ENCODE measurements at regions not wholly inside any gene's neighbourhood (a gene's known extent, or its start where the extent isn't known, plus 50 kb on each side); places are given as distances from the start of the nearest gene placed in this dataset.

DNA sequence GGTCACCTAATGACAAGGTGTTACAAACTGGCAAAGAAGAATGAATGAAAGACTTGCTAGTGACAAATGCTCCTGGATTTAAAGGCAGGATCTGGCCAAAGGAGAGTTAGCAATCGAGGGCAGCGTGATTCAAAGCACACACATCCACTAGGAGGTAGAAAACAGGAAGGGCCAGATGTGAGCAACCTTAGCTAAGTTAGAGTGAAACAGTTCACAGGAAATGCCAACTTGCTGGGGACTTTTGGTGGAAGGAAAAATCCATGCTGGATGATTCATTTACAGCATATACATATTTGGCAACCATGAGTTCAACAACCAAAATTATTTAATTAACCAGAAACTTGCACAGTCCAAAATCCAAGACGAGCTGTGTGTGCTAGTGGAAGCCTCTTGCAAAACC is 276.9 kb downstream of the PTTG2 start:
- TF ChIP-seq GATA3 (IDR thresholded peaks at IDR 0.05; ENCODE audit: low read depth, low read length) (no peak), GATA2 (IDR thresholded peaks at IDR 0.05; ENCODE audit: low read depth, low read length) (no peak)

DNA sequence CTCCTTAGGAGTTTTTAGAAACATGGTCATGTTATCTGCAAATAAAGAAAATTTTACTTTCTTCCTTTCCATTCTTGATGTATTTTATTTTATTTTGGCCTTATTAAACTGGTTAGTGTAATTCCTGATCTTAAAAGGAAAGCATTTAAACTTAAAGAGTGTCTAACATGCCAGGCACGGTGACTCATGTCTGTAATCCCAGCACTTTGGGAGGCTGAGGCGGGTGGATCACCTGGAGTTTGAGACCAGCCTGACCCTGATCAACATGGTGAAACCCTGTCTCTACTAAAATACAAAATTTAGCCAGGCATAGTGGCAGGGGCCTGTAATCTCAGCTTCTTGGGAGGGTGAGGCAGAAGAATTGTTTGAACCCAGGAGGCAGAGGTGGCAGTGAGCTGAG is 281.3 kb downstream of the PTTG2 start:
- TF ChIP-seq GATA2 (IDR thresholded peaks at IDR 0.05; ENCODE audit: low read depth, low read length), result no peak
- TF ChIP-seq GATA3 (IDR thresholded peaks at IDR 0.05; ENCODE audit: low read depth, low read length), result no peak

DNA sequence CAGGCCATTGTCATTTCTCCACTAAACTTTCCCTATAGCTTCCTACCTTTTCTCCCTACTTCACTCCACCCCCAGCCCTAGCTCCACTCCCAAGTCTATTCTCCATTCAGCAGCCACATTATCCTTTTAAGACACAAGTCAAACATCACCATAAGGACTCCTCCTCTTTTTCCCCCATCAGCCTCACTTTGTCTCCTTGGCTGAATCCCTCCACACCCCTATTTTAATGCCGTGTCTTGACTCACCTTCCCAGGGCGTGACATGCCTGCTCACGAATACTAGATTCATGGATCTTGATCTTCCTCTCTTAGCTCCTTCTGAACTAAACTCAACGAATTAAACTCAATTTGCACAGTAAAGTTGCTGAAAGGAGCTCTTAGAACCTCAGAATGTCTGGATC is 281.9 kb downstream of the PTTG2 start:
- TF ChIP-seq GATA2 (IDR thresholded peaks at IDR 0.05; ENCODE audit: low read depth, low read length) (no peak), GATA3 (IDR thresholded peaks at IDR 0.05; ENCODE audit: low read depth, low read length) (no peak)

DNA sequence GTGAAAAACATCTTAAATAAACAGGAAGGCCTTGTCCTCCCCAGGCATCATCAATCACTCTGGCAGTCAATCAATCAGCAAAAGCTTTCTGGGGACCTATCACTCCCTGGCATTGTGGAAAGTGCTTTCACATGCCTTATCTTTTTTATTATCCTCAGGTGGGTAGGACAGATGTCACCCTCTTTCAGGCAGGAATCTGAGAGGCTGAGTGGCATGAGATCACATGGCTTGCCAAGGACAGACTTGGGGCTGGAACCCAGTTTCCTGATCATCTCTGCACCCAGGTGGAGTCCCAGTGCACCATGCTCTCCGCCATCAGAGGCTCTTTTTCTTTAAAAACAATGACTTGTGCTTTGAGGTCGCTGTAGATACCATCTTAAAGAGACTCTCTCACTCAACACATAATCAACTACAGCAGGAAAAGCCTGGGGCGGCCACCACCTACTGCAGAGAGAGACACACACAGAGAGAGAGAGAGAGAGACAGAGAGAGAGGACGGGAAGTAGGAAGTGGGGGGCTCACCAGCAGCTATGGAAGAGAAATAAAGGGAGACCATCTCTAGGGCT is 282.7 kb downstream of the PTTG2 start:
- TF ChIP-seq GATA2 (IDR thresholded peaks at IDR 0.05; ENCODE audit: low read depth, low read length), result no peak
- no peak for TF ChIP-seq GATA3 (IDR thresholded peaks at IDR 0.05; ENCODE audit: low read depth, low read length)

DNA sequence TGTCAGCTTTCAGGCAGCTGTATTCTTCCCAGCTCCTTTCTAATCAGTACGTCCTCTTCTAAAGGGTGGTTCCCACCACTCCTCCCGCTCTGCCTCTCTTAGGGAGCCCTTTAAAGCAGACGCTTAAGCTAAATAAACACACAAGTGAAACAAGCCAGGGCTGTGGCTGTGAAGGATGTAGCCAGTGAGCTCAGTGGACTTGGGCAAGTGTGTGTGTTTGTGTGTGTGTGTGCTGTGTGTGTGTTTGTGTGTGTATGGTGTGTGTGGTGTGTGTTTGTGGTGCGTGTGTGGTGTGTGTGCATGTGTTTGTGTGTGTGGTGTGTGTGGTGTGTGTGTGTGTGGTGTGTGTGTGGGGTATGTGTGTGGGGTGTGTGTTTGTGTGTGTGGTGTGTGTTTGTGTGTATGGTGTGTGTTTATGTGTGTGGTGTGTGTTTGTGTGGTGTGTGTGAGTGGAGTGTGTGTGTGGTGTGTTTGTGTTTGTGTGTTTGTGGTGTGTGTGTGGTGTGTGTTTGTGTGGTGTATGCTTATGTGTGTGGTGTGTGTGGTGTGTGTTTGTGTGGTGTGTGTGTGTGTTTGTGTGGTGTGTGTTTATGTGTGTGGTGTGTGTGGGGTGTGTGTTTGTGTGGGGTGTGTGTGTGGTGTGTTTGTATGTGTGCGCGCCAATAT is 283.3 kb downstream of the PTTG2 start:
- no peak for TF ChIP-seq GATA3 (IDR thresholded peaks at IDR 0.05; ENCODE audit: low read depth, low read length)
- no peak for TF ChIP-seq GATA2 (IDR thresholded peaks at IDR 0.05; ENCODE audit: low read depth, low read length)

DNA sequence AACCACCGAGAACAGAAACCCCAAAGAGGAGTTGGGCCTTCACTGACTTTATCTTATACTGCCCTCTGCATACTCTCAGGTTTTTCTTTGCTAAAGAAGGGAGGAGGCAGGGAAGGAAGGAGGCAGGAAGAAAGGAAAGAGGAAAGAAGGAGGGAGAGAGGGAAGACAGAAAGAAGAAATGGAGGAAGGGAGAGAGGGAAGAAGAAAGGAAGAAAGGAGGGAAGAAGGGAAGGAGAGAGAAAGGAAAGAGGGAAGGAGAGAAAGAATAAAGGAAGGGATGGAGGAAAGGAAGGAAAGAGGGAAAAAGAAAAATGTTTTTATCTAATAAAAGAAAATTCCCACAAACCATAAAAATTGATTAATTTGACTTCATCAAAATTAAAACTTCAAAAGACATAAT is 294.6 kb downstream of the PTTG2 start:
- TF ChIP-seq GATA3 (IDR thresholded peaks at IDR 0.05; ENCODE audit: low read depth, low read length) (no peak), GATA2 (IDR thresholded peaks at IDR 0.05; ENCODE audit: low read depth, low read length) (no peak)

DNA sequence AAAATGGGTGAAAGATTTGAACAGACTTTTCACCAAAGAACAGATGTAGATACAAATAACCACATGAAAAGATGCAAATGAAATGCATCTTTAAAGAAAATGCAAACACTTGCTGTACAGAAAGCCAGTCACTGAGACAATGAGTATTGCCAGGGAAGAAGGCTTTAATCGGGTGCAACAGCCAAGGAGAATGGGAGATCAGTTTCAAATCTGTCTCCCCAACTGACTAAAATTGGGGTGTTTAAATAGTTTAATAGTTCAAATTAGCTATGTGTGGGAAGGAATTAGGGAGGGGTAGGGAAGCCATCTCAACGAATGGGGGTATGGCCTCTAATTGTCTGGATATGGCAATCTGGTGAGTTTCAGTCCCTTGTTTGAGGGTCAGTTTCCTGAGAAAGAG is 295.4 kb downstream of the PTTG2 start:
- no peak for TF ChIP-seq GATA2 (IDR thresholded peaks at IDR 0.05; ENCODE audit: low read depth, low read length)
- TF ChIP-seq GATA3 (IDR thresholded peaks at IDR 0.05; ENCODE audit: low read depth, low read length), result no peak

DNA sequence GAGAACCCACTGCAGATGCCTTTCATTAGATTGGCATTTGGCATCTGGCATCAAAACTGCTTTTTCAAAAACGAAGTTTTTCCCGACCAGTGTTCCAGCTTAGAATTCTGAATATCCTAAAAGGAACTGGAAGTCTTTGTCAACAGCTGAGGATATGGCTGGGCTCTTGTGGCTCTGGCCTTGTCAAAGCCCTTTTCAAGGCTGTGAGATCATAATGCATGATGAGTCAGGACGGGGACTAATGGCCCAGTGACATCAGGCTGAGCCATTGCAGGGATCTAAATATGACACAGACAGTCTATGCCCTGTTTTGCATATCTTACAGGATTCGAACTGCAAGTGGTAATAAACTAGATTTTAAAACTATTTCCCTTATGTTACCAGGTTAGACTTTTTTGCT is 306.4 kb downstream of the PTTG2 start:
- TF ChIP-seq GATA2 (IDR thresholded peaks at IDR 0.05; ENCODE audit: low read depth, low read length) (no peak), GATA3 (IDR thresholded peaks at IDR 0.05; ENCODE audit: low read depth, low read length) (no peak)

DNA sequence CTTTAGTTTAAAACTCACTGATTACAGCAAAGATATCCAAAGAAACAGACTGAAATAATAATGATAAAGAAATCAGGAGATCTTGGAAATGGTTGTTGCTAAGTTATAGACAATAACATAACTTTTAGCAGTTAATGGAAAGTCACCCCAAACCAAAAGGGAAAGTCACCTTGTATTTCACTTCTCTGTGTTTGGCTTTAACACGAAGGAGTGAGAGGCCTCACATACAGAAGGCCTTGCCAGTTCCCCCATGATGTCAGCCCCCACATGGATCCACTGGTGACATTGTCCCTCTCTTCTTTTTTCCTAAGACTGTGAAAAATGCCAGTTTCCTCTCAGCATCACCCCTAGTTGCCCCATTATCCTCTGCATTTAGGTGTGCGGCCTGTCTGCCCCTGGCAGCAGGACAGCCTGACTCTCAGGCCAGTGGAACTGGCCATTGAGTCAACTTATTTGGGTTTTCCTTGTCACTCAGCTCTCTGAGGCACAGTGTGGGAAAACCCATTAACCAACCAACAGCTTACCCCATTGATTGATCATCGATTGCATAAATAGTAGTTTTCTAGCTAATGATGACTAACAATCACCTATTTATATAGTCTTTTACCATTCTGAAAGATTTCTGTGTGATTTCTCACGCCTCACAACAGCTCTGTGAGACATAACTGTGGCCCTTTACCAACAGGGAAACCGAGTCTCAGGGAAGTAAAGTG is 308.1 kb downstream of the PTTG2 start:
- TF ChIP-seq GATA3 (IDR thresholded peaks at IDR 0.05; ENCODE audit: low read depth, low read length), result no peak
- TF ChIP-seq GATA2 (IDR thresholded peaks at IDR 0.05; ENCODE audit: low read depth, low read length), result no peak

DNA sequence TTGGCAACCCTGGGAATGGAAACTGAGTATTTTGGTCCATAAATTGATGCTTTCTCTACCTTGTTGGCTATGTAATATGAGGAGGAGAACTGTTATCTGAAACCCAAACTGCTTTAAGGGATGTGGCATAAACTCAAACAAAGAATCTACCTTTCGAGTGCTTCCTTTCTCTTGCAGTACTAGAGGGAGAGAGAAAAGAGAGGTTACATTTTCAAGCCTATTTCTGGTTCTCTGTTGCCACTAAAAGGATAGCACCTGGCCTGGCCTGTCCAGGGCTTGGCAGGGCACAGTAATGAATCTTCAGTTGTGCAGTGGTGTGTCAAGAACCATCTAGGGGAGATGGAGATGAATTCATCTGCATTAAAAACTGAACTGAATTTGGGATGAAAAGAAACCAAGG is 308.6 kb downstream of the PTTG2 start:
- TF ChIP-seq GATA2 (IDR thresholded peaks at IDR 0.05; ENCODE audit: low read depth, low read length) (no peak), GATA3 (IDR thresholded peaks at IDR 0.05; ENCODE audit: low read depth, low read length) (no peak)

DNA sequence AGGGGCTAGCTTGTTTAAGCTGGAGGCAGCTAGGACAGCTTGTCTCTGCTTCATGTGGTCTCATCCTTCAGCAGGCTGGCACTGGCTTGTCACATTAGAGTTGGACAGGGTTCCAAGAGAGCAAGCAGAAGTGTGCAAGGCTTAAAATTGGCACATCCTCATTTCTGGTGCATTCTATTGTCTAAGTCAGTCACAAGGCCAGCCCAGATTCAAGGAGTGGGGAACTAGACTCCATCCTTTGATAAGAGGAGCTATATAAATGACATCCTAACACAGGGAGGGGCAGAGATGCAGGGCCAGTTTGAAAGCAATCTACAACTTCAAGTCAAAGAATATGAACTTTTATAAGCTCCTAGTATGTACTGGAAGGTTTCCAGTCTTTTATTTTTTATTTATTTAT is 313.2 kb downstream of the PTTG2 start:
- no peak for TF ChIP-seq GATA3 (IDR thresholded peaks at IDR 0.05; ENCODE audit: low read depth, low read length)
- no peak for TF ChIP-seq GATA2 (IDR thresholded peaks at IDR 0.05; ENCODE audit: low read depth, low read length)

DNA sequence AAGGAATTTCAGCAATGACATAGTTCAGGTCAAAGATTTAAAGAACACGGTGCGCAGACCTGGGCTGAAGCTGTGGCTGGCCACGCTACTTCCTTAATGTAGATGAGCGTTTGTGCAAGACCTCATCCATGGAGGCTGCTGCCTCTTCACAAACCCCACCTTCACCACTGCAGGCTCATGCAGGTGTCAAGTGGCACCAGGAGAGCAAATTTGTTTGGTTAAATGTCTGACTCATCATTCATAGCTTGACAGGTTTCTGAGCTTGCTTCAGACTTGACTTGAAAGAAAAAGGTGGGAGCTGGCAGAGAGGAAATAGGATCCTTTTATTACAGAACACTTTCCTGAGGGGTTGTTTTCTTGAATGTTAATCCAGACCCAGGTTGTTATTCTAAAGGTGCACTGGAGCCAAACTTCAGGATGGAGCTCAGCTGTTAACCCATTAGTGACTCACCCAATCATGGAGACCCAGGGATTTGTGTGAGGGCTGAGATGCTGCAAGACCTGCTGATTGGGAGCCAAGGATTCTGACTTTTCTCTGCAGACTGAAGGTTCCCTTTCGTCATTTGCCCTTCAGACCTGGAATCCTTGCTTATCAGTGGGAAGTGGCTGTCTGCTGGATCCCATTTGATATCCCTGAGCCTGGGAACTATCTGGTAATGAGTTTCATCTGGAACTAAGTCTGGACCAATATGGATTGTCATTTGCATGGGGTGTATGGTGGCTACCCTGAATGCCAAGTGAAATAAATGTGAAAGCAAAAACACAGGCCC is 315.3 kb downstream of the PTTG2 start:
- TF ChIP-seq GATA3 (IDR thresholded peaks at IDR 0.05; ENCODE audit: low read depth, low read length) (no peak), GATA2 (IDR thresholded peaks at IDR 0.05; ENCODE audit: low read depth, low read length) (no peak)

DNA sequence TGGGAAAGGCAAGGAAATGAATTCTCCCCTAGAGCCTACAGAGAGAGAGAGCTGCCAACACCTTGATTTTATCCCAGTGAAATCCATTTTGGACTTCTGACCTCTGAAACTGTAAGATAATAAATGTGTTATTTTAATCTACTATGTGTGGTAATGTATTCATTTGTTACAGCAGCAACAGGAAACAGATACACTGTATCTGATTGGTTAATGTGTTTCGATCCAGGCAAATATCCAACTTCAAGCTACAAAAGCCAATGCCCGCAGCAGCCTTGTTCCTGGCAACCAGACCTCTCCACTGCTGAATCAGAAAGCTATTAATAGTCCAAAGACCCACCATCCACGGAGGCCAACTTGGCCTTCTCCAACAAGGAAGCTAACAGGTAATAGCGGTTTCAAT is 318.1 kb downstream of the PTTG2 start:
- TF ChIP-seq GATA2 (IDR thresholded peaks at IDR 0.05; ENCODE audit: low read depth, low read length) (no peak), GATA3 (IDR thresholded peaks at IDR 0.05; ENCODE audit: low read depth, low read length) (no peak)

DNA sequence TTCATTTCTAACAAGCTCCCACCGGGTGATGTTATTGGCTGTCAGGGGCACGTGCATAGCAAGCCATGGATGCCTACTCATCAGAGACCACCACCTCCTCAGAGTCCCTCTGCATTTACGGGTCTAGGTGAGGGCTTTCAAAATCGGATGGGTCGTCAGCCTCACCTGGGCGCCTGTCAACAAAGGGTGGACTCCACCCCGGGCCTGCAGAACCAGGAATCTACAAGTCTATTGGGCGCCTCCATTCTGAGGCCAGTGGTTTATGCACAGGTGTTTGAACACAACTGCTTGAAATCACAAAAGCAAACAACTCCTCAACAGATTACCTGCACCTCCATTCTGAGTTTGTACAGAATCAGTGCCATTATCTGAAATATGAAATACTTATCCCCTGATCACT is 318.9 kb downstream of the PTTG2 start:
- TF ChIP-seq GATA2 (IDR thresholded peaks at IDR 0.05; ENCODE audit: low read depth, low read length), result no peak
- no peak for TF ChIP-seq GATA3 (IDR thresholded peaks at IDR 0.05; ENCODE audit: low read depth, low read length)

Data from SH-SY5Y (cell line).